H1 (cell line): ENCODE measurements at regions not wholly inside any gene's neighbourhood (a gene's known extent, or its start where the extent isn't known, plus 50 kb on each side); places are given as distances from the start of the nearest gene placed in this dataset.

ENCODE experiments used
- CTBP2 ChIP-seq: IDR thresholded peaks from 2 replicates; pipeline ENCODE4 v1.7.0; 2011; ENCODE audit warnings: borderline replicate concordance, mild to moderate bottlenecking, moderate library complexity, mixed read lengths, low read length; ENCODE audit not compliant: insufficient read depth, insufficient read length
- EP300 ChIP-seq, 2 experiments: IDR thresholded peaks; 1 replicate in 1 of 2; 2 replicates in 1 of 2; pipeline ENCODE4 v1.6.1; 2011 to 2012; ENCODE audit warnings: low read depth in 2 of 2, low read length in 2 of 2, mild to moderate bottlenecking in 2 of 2, borderline replicate concordance in 1 of 2, inconsistent platforms in 1 of 2, moderate library complexity in 1 of 2
- MAFK ChIP-seq: IDR thresholded peaks from 2 replicates; pipeline ENCODE4 v1.6.1; 2012; ENCODE audit warnings: low read depth, mild to moderate bottlenecking, improper control_type of control experiment, low read length
- RBBP5 ChIP-seq: IDR thresholded peaks from 2 replicates; pipeline ENCODE4 v1.7.1; 2012; ENCODE audit warnings: low read depth, mild to moderate bottlenecking, inconsistent platforms, low read length, moderate library complexity, borderline replicate concordance
- SIX5 ChIP-seq: IDR thresholded peaks from 2 replicates; pipeline ENCODE4 v1.6.1; 2011; ENCODE audit warnings: mild to moderate bottlenecking, low read depth, low read length
- TF ChIP-seq, protein P1 (sequence below): fragments of 300-600 bp; sonication (generic); IDR thresholded peaks from 2 replicates; pipeline ENCODE4 v1.7.1; 2012; ENCODE audit warnings: low read length, moderate library complexity, mild to moderate bottlenecking, inconsistent platforms; ENCODE audit not compliant: insufficient replicate concordance
- TF ChIP-seq, protein P2 (sequence below): IDR thresholded peaks from 2 replicates; pipeline ENCODE4 v1.6.1; 2012; ENCODE audit warnings: low read length, inconsistent platforms

DNA sequence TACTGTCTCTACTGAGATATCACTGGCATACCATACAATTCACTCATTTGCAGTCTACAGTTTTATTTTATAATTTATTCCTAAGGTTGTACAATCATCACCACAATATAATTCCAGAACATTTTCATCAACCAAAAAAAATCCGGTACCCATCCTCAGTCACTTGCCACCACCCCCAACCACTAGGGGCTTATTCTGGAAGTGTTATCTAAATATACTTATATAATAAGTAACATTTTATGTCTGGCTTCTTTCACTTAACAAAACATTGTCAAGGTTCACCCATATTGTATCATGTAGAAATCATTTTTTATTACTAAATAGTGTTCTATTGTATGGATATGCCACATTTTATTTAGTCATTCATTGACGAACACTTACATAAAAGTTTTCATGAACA is 440.8 kb downstream of the RNF144A start (continued):
- TF ChIP-seq, protein P1, sequence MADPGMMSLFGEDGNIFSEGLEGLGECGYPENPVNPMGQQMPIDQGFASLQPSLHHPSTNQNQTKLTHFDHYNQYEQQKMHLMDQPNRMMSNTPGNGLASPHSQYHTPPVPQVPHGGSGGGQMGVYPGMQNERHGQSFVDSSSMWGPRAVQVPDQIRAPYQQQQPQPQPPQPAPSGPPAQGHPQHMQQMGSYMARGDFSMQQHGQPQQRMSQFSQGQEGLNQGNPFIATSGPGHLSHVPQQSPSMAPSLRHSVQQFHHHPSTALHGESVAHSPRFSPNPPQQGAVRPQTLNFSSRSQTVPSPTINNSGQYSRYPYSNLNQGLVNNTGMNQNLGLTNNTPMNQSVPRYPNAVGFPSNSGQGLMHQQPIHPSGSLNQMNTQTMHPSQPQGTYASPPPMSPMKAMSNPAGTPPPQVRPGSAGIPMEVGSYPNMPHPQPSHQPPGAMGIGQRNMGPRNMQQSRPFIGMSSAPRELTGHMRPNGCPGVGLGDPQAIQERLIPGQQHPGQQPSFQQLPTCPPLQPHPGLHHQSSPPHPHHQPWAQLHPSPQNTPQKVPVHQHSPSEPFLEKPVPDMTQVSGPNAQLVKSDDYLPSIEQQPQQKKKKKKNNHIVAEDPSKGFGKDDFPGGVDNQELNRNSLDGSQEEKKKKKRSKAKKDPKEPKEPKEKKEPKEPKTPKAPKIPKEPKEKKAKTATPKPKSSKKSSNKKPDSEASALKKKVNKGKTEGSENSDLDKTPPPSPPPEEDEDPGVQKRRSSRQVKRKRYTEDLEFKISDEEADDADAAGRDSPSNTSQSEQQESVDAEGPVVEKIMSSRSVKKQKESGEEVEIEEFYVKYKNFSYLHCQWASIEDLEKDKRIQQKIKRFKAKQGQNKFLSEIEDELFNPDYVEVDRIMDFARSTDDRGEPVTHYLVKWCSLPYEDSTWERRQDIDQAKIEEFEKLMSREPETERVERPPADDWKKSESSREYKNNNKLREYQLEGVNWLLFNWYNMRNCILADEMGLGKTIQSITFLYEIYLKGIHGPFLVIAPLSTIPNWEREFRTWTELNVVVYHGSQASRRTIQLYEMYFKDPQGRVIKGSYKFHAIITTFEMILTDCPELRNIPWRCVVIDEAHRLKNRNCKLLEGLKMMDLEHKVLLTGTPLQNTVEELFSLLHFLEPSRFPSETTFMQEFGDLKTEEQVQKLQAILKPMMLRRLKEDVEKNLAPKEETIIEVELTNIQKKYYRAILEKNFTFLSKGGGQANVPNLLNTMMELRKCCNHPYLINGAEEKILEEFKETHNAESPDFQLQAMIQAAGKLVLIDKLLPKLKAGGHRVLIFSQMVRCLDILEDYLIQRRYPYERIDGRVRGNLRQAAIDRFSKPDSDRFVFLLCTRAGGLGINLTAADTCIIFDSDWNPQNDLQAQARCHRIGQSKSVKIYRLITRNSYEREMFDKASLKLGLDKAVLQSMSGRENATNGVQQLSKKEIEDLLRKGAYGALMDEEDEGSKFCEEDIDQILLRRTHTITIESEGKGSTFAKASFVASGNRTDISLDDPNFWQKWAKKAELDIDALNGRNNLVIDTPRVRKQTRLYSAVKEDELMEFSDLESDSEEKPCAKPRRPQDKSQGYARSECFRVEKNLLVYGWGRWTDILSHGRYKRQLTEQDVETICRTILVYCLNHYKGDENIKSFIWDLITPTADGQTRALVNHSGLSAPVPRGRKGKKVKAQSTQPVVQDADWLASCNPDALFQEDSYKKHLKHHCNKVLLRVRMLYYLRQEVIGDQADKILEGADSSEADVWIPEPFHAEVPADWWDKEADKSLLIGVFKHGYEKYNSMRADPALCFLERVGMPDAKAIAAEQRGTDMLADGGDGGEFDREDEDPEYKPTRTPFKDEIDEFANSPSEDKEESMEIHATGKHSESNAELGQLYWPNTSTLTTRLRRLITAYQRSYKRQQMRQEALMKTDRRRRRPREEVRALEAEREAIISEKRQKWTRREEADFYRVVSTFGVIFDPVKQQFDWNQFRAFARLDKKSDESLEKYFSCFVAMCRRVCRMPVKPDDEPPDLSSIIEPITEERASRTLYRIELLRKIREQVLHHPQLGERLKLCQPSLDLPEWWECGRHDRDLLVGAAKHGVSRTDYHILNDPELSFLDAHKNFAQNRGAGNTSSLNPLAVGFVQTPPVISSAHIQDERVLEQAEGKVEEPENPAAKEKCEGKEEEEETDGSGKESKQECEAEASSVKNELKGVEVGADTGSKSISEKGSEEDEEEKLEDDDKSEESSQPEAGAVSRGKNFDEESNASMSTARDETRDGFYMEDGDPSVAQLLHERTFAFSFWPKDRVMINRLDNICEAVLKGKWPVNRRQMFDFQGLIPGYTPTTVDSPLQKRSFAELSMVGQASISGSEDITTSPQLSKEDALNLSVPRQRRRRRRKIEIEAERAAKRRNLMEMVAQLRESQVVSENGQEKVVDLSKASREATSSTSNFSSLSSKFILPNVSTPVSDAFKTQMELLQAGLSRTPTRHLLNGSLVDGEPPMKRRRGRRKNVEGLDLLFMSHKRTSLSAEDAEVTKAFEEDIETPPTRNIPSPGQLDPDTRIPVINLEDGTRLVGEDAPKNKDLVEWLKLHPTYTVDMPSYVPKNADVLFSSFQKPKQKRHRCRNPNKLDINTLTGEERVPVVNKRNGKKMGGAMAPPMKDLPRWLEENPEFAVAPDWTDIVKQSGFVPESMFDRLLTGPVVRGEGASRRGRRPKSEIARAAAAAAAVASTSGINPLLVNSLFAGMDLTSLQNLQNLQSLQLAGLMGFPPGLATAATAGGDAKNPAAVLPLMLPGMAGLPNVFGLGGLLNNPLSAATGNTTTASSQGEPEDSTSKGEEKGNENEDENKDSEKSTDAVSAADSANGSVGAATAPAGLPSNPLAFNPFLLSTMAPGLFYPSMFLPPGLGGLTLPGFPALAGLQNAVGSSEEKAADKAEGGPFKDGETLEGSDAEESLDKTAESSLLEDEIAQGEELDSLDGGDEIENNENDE, result no peak
- TF ChIP-seq RBBP5 (no peak), MAFK (no peak), SIX5 (no peak), EP300 (IDR thresholded peaks at IDR 0.05; ENCODE audit: borderline replicate concordance in 1 of 2, low read depth in 2 of 2, low read length in 2 of 2) (no peak), CTBP2 (no peak)
- TF ChIP-seq, protein P2, sequence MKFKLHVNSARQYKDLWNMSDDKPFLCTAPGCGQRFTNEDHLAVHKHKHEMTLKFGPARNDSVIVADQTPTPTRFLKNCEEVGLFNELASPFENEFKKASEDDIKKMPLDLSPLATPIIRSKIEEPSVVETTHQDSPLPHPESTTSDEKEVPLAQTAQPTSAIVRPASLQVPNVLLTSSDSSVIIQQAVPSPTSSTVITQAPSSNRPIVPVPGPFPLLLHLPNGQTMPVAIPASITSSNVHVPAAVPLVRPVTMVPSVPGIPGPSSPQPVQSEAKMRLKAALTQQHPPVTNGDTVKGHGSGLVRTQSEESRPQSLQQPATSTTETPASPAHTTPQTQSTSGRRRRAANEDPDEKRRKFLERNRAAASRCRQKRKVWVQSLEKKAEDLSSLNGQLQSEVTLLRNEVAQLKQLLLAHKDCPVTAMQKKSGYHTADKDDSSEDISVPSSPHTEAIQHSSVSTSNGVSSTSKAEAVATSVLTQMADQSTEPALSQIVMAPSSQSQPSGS, result no peak
